GM18502 (cell line): ENCODE measurements at regions not wholly inside any gene's neighbourhood (a gene's known extent, or its start where the extent isn't known, plus 50 kb on each side); places are given as distances from the start of the nearest gene placed in this dataset.
"Not testable (repeated sequence)": the region's sequence is repeated elsewhere in the genome, so short reads cannot be mapped to it uniquely, and the experiment has no call there.

Experiments used
- ATAC-seq: cut with Tn5 transposase; IDR thresholded peaks from one replicate; pipeline ENCODE4 v1.9.1; 2021; ENCODE audit warnings: mild to moderate bottlenecking; ENCODE audit not compliant: unreplicated experiment, poor library complexity

DNA sequence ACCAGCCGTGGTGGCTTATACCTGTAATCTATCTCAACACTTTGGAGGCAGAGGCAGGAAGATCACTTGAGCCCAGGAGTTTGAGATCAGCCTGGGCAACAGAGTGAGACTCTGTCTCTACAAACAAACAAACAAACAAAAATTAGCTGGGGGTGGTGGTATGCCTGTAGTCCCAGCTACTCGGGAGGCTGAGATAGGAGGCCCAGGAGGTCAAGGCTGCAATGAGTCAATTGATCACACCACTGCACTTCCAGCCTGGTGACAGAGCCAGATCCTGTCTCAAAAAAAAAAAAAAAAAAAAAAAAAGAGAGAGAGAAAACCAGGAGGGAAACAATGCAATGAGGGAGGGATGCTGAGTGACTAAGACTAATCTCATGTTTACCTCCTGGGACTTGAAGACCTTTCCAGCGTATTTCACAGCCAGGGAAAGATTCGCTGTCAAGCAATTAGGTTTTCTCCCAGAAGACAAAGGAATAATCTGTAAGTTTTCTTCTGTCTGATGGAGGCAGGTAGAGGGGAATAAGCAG, 51.1 kb upstream of the MIER3 start:
- no peak for ATAC-seq

DNA sequence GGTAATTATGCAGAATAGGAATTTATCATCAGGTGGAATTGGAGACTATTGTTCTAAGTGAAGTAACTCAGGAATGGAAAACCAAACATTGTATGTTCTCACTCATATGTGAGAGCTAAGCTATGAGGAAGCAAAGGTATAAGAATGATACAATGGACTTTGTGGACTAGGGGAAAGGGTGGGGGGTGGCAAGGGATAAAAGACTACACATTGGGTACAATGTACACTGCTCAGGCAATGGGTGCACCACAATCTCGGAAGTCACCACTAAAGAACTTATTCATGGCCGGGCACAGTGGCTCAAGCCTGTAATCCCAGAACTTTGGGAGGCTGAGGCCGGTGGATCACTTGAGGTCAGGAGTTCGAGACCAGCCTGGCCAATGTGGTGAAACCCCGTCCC, 51.6 kb upstream of the MIER3 start:
- ATAC-seq: not testable (repeated sequence)

DNA sequence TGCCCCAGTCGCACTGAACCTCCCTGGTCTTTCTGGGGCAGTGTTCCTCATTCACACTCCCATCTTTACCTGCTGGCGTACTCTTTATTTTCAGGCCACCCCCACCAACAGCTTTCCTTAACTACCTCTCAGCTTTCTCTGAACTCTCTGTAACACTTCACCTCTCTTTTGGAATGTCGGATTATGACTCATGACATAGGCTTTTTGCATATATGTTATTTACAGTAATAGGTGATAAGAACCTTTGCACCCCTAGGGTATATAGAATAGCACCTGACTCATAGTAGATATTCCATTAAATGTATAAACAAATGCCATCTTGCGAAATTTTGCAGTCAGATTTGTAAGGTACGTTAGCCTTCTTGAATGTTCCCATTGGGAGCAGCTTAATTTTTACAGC, 52.9 kb upstream of the MIER3 start:
- ATAC-seq: no peak

DNA sequence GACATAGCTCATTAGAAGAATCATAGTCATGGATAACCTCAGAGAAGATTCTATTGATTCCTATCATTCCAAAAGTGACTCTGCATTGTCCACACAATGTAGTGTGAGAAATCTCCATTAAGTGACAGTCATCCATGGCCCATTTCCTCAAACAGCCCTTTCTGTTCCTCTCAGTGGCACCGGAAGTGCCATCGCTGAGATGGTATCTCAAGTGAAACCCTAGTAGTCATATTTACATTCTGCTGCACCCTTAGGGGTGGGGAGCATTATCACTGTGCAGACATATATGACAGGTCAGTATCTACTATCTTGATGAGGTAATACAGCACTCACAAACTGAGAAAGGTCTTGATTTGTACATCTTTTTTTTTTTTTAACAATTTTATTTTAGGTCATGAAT, 55.4 kb upstream of the MIER3 start:
- ATAC-seq: peak; percentile 87

DNA sequence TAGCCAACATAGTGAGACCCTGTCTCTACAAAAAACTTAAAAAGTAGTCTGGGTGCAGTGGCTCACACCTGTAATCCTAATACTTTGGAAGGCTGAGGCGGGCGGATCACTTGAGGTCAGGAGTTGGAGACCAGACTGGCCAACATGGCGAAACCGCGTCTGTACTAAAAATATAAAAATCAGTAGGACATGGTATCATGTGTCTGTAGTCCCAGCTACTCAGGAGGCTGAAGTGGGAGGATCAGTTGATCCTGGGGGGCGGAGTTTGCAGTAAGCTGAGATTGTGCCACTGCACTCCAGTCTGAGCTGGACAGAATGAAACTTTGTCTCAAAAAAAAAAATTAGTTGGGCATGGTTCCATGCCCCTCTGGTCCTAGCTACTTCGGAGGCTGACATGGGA, 57.9 kb upstream of the MIER3 start:
- ATAC-seq: no peak

DNA sequence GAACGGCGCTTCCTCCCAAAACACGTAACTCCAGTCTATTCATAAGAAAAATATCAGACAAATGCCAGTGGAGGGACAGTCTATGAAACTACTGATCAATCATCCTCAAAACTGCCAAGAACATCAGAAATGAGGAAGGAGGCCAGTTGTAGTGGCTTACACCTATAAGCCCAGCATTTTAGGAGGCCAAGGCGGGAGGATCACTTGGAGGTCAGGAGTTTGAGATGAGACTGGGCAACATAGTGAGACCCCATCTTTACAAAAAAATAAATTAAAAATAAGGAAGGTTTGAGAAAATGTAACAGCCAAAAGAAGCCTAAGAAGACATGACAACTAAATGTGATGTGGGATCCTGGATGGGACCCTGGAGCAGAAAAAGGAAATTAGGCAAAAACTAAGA, 58.9 kb upstream of the MIER3 start:
- no peak for ATAC-seq

DNA sequence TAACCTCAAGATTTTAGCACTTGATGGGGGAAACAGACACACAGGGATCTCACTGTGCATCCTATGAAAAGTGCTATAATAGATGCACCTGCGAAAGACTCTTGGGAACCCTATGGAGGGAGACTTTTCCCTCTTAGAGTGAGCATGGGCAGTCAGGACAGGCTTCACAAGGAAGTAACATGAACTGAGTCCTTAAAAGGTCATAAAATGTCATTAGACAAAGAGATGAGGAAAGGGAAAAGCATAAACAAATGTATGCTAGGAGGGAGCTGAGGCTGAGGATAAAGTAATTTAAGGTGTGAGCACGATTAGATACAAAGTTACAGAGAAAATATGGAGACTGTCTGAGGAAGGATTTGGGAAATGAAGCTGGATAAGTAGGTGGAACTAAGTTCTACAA, 60.6 kb upstream of the MIER3 start:
- ATAC-seq: no peak

DNA sequence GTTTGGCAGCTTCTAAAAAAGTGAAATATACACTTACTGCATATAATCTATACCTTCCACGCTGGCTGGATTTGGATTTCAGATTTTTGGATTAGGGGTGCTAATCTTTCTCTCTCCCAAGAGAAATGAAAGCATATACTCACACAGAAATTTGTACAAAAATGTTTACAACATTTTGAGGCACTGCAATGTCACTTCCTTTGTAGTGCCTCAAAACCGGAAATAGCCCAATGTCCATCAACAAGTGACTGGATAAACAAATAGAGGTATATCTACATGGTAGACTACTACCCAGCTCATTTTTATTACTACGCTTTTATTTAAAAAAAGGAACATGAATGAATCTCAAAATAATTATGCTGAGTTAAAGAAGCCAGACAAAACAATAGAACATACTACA, 74.0 kb upstream of the MIER3 start:
- ATAC-seq: no peak

DNA sequence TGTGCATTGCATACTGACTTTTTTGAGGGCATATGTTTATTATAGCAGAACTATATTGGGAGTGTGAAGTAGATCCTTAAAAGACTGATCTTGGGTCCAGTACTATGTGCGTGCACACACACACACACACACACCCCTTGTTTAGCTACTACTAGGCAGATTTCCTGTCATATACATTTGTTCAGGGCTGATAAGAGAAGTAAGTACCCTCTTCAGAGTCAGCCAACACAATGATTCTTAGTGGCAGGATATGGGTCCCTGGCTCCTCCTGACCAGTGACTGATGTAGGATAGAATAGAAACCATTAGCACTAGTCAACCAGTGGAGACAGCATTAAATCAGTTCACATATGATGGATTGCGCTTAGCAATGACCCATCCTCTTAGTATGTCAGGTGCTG, 76.2 kb upstream of the MIER3 start:
- ATAC-seq: no peak

DNA sequence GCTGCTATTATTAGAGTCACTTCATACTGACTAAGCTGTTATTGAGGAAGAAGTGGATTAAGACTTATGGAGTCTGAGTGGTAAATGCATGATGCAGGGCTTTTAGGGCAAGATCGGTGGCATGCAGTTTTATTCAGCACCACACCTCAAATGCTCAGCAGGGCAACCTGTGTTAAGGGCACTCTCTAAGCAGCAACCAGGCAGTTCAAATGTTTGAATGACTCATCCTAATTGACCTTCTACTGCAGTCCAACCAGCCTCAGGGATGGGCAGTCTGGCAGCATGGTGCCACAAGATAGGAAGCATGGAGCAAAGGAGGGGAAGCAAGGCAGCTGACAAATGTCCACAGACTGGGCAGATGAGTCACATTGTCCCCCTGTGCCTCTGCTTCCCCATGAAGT, 80.2 kb upstream of the MIER3 start:
- no peak for ATAC-seq

DNA sequence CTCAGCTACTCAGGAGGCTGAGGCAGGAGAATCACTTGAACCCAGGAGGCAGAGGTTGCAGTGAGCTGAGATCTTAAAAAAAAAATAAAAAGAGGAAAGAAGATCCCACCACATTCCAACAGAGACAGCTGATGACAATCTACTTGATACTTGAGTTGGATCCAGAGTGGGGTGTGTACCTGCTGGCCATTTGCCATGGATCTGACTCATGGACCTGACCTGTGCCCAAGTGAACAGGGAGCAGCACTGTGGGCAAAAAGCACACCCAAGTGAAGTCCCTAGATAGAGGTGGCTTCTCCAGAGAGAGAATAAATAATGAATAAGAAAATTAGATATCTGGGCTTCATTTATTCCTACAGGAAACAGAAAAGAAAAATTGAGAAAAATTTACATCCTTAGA, 81.2 kb upstream of the MIER3 start:
- ATAC-seq: no peak

DNA sequence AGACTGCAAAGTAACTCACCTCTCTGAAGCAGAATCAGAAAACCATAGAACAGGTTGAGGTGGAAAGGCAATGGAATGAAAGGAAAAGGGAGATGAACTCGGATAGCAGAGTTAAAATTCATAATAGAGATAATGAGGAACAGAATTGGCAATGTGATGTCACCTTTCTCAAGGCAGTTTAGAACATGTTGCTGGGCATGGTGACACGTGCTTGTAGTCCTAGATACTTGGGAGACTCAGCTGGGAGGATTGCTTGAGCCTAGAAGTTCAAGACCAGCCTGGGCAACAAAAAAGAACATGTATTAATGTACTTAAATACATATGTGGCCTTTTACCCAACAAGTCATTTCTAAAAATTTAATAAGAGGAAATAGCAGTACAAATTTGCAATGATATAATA, 81.6 kb upstream of the MIER3 start:
- no peak for ATAC-seq

DNA sequence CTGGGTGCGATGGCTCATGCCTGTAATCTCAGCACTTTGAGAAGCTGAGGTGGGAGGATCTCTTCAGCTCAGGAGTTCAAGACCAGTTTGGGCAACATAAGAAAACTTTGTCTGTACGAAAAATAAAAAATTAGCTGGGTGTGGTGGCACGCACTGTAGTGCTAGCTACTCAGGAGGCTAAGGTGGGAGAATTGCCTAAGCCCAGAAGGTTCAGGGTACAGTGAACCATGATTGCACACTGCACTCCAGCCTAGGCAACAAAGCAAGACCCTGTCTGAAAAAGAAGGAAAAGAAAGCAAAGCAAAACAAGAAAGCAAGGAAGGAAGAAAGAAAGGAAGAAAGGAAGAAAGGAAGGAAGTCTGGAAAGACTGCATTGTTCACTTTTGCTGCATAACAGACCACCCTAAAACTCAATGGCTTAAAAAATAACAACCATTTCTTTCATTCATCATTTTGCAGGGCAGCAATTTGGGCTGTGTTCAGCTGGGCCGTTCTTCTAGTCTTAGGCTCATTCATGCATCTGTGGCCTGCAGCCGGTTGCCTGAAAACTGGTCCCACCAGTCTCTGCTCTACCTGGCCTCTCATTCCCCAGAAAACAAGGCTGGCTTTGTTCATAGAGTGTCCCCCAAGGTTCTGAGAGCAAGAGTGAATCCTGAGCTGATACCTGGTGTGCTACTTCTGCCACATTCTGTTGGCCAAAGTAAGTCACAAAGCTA, 82.4 kb upstream of the MIER3 start:
- no peak for ATAC-seq

DNA sequence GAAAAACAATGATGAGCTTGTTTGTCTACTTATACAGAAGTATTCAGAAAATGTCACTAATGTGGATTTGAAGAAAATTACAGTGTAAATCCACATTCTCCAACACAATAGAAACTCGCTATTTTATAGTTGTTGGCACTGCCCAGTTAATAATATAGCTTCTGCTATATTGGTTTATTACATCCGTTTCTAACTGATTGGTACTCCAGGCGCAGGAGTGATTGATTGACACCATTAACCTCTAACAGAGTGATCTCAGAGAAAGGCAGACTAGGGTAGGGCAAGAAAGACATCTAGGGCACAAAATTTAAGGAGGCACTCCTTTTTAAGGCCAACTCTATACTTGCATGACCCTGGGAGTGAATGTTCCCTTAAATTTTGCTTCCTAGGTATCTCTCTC, 84.0 kb upstream of the MIER3 start:
- ATAC-seq: no peak

DNA sequence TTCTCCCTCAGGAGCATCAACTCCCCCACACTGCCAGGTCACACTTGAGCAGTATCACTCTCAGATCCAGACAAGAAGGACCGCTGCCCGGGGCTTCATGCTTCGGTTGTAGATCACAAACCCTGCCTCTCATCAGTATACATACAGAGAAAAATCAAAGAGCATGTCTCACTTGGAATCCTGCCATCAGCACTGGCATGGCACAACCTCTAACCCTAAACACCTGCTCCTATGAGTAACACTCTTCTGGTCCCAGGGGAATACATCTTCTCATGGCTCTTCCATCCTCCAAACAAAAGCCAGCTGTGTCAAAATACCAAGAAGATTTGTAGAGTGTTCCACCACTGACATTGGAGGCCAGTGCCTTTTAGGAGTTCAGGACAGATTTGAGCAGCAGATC, 84.8 kb upstream of the MIER3 start:
- ATAC-seq: no peak

DNA sequence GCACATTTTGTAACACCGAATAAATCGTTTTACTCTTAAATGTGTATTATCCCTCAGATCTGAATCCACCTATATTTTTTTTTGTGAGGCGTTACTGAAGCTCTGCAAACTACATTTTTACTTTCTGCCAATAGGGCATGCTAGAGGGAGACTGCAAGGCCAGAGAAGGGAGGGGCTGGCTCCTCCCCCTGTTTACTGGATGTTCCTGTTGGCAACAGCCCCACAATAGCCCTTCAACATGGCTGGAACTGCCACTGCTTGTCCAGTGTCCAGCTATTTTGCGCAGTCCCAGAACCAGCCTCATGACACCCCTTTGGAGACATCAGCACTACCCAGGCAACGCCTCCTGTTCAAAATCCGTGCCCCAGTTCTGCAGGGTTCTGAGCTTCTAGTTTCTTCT, 85.4 kb upstream of the MIER3 start:
- no peak for ATAC-seq

DNA sequence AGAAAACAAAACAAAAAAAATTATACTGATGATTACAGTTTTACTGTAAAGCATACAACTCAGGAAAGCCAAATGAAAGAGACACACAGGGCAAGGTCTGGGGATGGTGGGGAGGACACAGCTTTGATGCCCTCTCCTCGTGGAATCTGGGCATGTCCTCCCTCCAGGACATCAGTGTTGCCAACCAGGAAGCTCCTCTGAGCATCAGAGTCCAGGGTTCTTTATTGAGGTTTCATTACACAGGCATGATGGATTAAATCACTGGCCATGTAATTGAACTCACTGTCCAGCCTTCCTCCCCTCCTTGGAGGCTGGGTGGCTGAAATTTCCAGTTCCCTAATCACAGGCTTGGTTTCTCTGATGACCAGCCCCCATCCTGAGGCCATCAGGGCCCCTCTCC, 89.6 kb upstream of the MIER3 start:
- no peak for ATAC-seq

DNA sequence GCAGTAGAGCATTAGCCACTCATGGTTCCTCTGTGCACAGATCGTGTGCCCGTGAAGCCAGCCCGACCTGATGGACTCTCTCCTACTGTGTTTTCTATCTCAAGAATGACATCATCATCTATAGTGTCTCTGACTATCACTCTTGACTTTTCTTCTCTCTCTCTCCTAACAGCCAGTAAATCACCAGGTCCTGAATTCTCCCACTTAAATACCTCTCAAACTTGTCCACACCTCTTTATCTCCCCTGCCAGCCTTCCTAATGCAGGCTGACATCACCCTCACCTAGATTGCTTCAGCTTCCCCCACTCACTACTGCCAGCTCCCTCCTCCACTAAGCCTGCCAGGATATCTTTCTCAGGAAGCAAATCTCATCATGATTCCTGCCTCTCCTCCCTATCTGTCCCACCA, 90.6 kb upstream of the MIER3 start:
- no peak for ATAC-seq

DNA sequence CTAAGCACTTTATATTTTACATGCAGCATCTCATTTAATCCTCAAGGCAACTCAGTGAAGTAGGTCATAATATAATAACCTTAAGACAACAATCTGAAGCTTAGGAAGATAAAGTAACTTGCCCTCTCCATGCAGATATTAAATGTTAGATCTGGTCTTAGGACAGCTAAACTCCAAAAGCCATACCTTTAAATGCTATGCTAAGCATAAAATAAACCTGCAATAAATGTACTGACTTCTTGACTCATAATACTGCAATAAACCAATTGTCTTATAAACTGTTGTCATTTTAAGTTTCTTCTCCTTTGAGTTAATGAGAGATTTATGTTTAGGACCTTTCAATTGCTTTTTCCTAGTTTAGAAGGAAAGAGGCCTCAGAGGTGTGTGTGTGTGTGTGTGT, 102.2 kb upstream of the MIER3 start:
- ATAC-seq: no peak

DNA sequence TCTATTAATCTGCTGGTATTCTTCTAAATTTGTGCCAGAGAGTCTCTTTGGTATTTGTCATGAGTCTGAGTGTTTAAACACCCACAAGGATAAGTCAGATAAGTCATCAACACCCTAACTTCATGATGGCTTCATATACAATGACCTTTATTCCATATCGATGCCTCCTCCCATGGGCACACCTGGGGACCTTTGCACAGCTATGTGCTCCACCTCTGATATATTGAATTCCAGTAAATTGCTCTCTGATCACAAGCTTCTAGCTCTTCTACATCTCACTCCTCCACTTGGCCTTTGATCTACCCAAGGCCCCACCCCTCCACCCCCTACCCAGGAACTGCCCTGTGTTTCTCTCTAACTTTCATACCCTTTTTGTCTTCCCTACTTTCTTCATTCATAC, 102.7 kb upstream of the MIER3 start:
- ATAC-seq: no peak

DNA sequence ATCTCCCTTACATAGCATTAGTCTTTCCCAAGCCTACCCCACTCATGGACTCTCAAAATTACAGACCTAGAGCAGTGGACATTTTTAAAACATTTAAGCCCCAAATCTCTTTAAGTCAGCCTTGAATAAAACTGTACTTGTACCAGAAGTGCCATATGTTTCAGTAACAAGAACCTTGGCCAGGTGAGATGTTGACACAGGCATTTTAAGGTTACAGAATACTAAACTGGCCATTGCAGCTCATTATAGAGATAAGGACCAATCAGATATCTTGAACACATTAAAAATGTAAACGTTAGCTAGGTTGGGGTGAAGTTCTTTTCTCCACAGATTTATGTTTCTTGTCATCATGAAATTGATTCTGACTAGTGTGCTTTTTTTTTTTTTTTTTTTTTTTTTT, 103.8 kb upstream of the MIER3 start:
- ATAC-seq: no peak

DNA sequence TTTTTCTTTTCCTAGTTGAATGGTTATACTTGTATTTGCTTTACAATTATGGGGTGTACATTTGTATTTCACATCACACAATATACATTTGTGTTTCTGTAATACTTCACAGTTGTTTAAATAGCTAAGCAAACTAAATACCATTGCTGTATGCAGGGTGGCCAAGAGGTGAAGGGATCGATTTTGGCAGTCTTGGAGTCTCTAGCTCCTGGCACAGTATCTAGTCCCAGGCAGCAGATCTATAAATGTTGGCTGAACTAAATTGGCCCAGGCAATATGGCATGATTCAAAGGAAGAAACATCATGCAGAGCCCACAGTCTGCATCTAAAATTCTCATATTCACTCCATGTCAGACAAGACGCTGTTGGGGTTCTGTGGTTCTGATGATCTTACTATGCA, 110.1 kb upstream of the GPBP1 start:
- no peak for ATAC-seq
